Mesenchymal stem cell (in vitro differentiated cells and primary cell): ENCODE measurements at regions not wholly inside any gene's neighbourhood (a gene's known extent, or its start where the extent isn't known, plus 50 kb on each side); places are given as distances from the start of the nearest gene placed in this dataset.

Experiments
- DNase-seq: peaks from one replicate; pipeline ENCODE4 v3.0.0-alpha.2; 2013
- H2AFZ ChIP-seq: one replicate; pipeline ENCODE4 v1.6.1; 2013; ENCODE audit warnings: low read depth, mild to moderate bottlenecking, control low read depth, inconsistent platforms, low read length, moderate library complexity
- H2AK5ac ChIP-seq: 2 replicates; pipeline ENCODE4 v1.6.1; 2013; ENCODE audit warnings: low read length, moderate library complexity, mild to moderate bottlenecking, inconsistent platforms; ENCODE audit not compliant: severe bottlenecking
- H2BK120ac ChIP-seq: one replicate; pipeline ENCODE4 v1.6.1; 2013; ENCODE audit warnings: low read depth, mild to moderate bottlenecking, inconsistent platforms, low read length, moderate library complexity
- H2BK12ac ChIP-seq, 2 experiments: one replicate each; pipeline ENCODE4 v1.6.1; 2013; ENCODE audit warnings: inconsistent platforms in 2 of 2, low read length in 2 of 2, mild to moderate bottlenecking in 2 of 2, moderate library complexity in 2 of 2, control low read depth in 1 of 2
- H2BK15ac ChIP-seq: one replicate; pipeline ENCODE4 v1.6.1; 2013; ENCODE audit warnings: mild to moderate bottlenecking, low read depth, inconsistent platforms; ENCODE audit not compliant: poor library complexity, severe bottlenecking
- H2BK5ac ChIP-seq: 2 replicates; pipeline ENCODE4 v1.6.1; 2013; ENCODE audit warnings: low read depth, mild to moderate bottlenecking, low read length, control low read depth, inconsistent platforms; ENCODE audit not compliant: poor library complexity, severe bottlenecking
- H3K14ac ChIP-seq, 2 experiments: one replicate each; pipeline ENCODE4 v1.6.1; 2013; ENCODE audit warnings: inconsistent platforms in 2 of 2, low read length in 2 of 2, control low read depth in 1 of 2, mild to moderate bottlenecking in 1 of 2, moderate library complexity in 1 of 2
- H3K18ac ChIP-seq, 2 experiments: one replicate each; pipeline ENCODE4 v1.6.1; 2013; ENCODE audit warnings: inconsistent platforms in 2 of 2, low read length in 2 of 2, control low read depth in 1 of 2, low read depth in 1 of 2, mild to moderate bottlenecking in 1 of 2
- H3K23ac ChIP-seq, 2 experiments: one replicate each; pipeline ENCODE4 v1.6.1; 2013; ENCODE audit warnings: inconsistent platforms in 2 of 2, low read length in 2 of 2, mild to moderate bottlenecking in 2 of 2, moderate library complexity in 2 of 2, control low read depth in 1 of 2
- H3K27ac ChIP-seq: 2 replicates; pipeline ENCODE4 v1.5.1; 2013; ENCODE audit warnings: mild to moderate bottlenecking, moderate library complexity, low read length, control low read depth, inconsistent platforms; ENCODE audit not compliant: poor library complexity, severe bottlenecking
- H3K27me3 ChIP-seq, 2 experiments: 2 replicates each; pipeline versions ENCODE4 v1.6.1 to v1.7.0; 2013; ENCODE audit warnings: low read length in 2 of 2, mild to moderate bottlenecking in 2 of 2, moderate library complexity in 2 of 2, control low read depth in 1 of 2, inconsistent platforms in 1 of 2; ENCODE audit not compliant: control insufficient read depth in 1 of 2, insufficient read depth in 1 of 2
- H3K36me3 ChIP-seq, 2 experiments: 2 replicates each; pipeline versions ENCODE4 v1.6.1 to v1.7.0; 2013; ENCODE audit warnings: low read length in 2 of 2, control low read depth in 1 of 2, inconsistent platforms in 1 of 2, low read depth in 1 of 2, mild to moderate bottlenecking in 1 of 2; ENCODE audit not compliant: insufficient read depth in 2 of 2, control insufficient read depth in 1 of 2
- H3K4ac ChIP-seq, 2 experiments: one replicate each; pipeline ENCODE4 v1.6.1; 2013; ENCODE audit warnings: inconsistent platforms in 2 of 2, low read length in 2 of 2, mild to moderate bottlenecking in 2 of 2, moderate library complexity in 2 of 2, control low read depth in 1 of 2, low read depth in 1 of 2
- H3K4me1 ChIP-seq: 2 replicates; pipeline ENCODE4 v1.6.1; 2013; ENCODE audit warnings: low read depth, low read length, control low read depth; ENCODE audit not compliant: control insufficient read depth, insufficient read depth
- H3K4me2 ChIP-seq: 2 replicates; pipeline ENCODE4 v1.6.1; 2013; ENCODE audit warnings: low read length, mild to moderate bottlenecking, inconsistent platforms; ENCODE audit not compliant: poor library complexity, severe bottlenecking
- H3K4me3 ChIP-seq, 2 experiments: 2 replicates each; pipeline versions ENCODE4 v1.5.1 to v1.7.0; 2013; ENCODE audit warnings: low read length in 2 of 2, mild to moderate bottlenecking in 2 of 2, control low read depth in 1 of 2, low read depth in 1 of 2; ENCODE audit not compliant: insufficient read depth in 1 of 2
- H3K79me1 ChIP-seq: replicated peaks from 2 replicates; pipeline ENCODE4 v1.6.1; 2013; ENCODE audit warnings: mild to moderate bottlenecking, control low read depth, low read length, inconsistent platforms; ENCODE audit not compliant: poor library complexity, severe bottlenecking
- H3K9ac ChIP-seq: 2 replicates; pipeline ENCODE4 v1.7.0; 2013; ENCODE audit warnings: mild to moderate bottlenecking, low read length, moderate library complexity
- H3K9me3 ChIP-seq: 2 replicates; pipeline ENCODE4 v1.7.0; 2013; ENCODE audit warnings: mild to moderate bottlenecking, low read length; ENCODE audit not compliant: control insufficient read depth
- H4K8ac ChIP-seq: one replicate; pipeline ENCODE4 v1.6.1; 2013; ENCODE audit warnings: inconsistent platforms, mild to moderate bottlenecking, low read length, moderate library complexity
- H4K91ac ChIP-seq: one replicate; pipeline ENCODE4 v1.6.1; 2013; ENCODE audit warnings: mild to moderate bottlenecking, low read length, inconsistent platforms
- WGBS: methylation state at CpG from one replicate; pipeline ENCODE4 v1.1.7; 2013; ENCODE audit warnings: mixed read lengths; 5-methylcytosine and 5-hydroxymethylcytosine counted together

- no peak overlapping the region for H2BK5ac ChIP-seq
- no peak overlapping the region for H2AK5ac ChIP-seq
- no peak overlapping the region for H3K14ac ChIP-seq
- no peak overlapping the region for H2BK120ac ChIP-seq
- peak overlapping the region; percentile 47 for H3K4me2 ChIP-seq
- peaks cover 2% of the 10 kb centered on the region for H3K4me1 ChIP-seq
- no peaks in the 10 kb centered on the region for H3K9me3 ChIP-seq
- 51% methylated on average over 5 of the region's 8 CpGs for WGBS
- DNase-seq, result peak; percentile 52
- peak overlapping the region; percentile 64 for H4K8ac ChIP-seq
- no peak overlapping the region for H3K9ac ChIP-seq
- no peak overlapping the region for H3K27ac ChIP-seq
- H4K91ac ChIP-seq, result peak overlapping the region; percentile 50
- no peak overlapping the region for H2BK12ac ChIP-seq
- no peak overlapping the region for H3K4me3 ChIP-seq
- no peak overlapping the region for H3K18ac ChIP-seq
- no peak overlapping the region for H3K4ac ChIP-seq
- no peaks in the 10 kb centered on the region for H3K27me3 ChIP-seq
- H3K36me3 ChIP-seq, result no peaks in the 10 kb centered on the region
- H2AFZ ChIP-seq, result no peak overlapping the region
- H3K79me1 ChIP-seq, result no peaks in the 10 kb centered on the region
- H3K23ac ChIP-seq, result no peak overlapping the region
- H2BK15ac ChIP-seq, result no peak overlapping the region
Observed at GRCh38 chr2:213229814-213230213, 54.5 kb upstream of the SPAG16 start.

- H4K91ac ChIP-seq, result no peak overlapping the region
- no peaks in the 10 kb centered on the region for H3K36me3 ChIP-seq
- H3K27ac ChIP-seq, result no peak overlapping the region
- H2BK120ac ChIP-seq, result no peak overlapping the region
- no peak overlapping the region for H3K4ac ChIP-seq
- H2AK5ac ChIP-seq, result no peak overlapping the region
- no peak overlapping the region for H3K18ac ChIP-seq
- H3K4me2 ChIP-seq, result no peak overlapping the region
- H3K9ac ChIP-seq, result no peak overlapping the region
- no peak overlapping the region for H2AFZ ChIP-seq
- H3K79me1 ChIP-seq, result no peaks in the 10 kb centered on the region
- H2BK15ac ChIP-seq, result no peak overlapping the region
- no peak overlapping the region for H2BK5ac ChIP-seq
- no peak overlapping the region for H2BK12ac ChIP-seq
- no peak overlapping the region for H3K4me3 ChIP-seq
- no peak overlapping the region for H3K14ac ChIP-seq
- no peaks in the 10 kb centered on the region for H3K9me3 ChIP-seq
- 100% methylated on average over 1 of the region's 1 CpG for WGBS
- no peak overlapping the region for H3K23ac ChIP-seq
- no peak overlapping the region for H4K8ac ChIP-seq
- H3K4me1 ChIP-seq, result peaks cover 2% of the 10 kb centered on the region
- H3K27me3 ChIP-seq, result no peaks in the 10 kb centered on the region
- no peak for DNase-seq
Observed at GRCh38 chr2:213231966-213232365, 52.3 kb upstream of the SPAG16 start.

- H2BK12ac ChIP-seq, result peak overlapping the region in 1 of 2 experiments; percentile 56
Observed at GRCh38 chr2:213232649-213233437, 51.4 kb upstream of the SPAG16 start.

GRCh38 chr2:213233438-213234330 is 50.6 kb upstream of the SPAG16 start:
- no peak overlapping the region for H2BK5ac ChIP-seq
- no peaks in the 10 kb centered on the region for H3K9me3 ChIP-seq
- H2AFZ ChIP-seq, result no peak overlapping the region
- H3K79me1 ChIP-seq, result no peaks in the 10 kb centered on the region
- no peak overlapping the region for H2BK15ac ChIP-seq
- peak overlapping the region; percentile 12 for H3K4me2 ChIP-seq
- no peaks in the 10 kb centered on the region for H3K36me3 ChIP-seq
- no peak overlapping the region for H2BK120ac ChIP-seq
- H3K18ac ChIP-seq, result no peak overlapping the region
- peaks cover 2% of the 10 kb centered on the region for H3K4me1 ChIP-seq
- H4K91ac ChIP-seq, result no peak overlapping the region
- no peak overlapping the region for H2AK5ac ChIP-seq
- DNase-seq, result no peak
- no CpG with 5 or more reads among the region's 2 CpGs for WGBS
- H3K4me3 ChIP-seq, result peak overlapping the region in 1 of 2 experiments; percentile 12
- no peak overlapping the region for H3K4ac ChIP-seq
- no peak overlapping the region for H3K14ac ChIP-seq
- H2BK12ac ChIP-seq, result no peak overlapping the region
- H4K8ac ChIP-seq, result no peak overlapping the region
- peak overlapping the region; percentile 21 for H3K9ac ChIP-seq
- no peak overlapping the region for H3K23ac ChIP-seq
- no peaks in the 10 kb centered on the region for H3K27me3 ChIP-seq
- H3K27ac ChIP-seq, result peak overlapping the region; percentile 70

More at GRCh38 chr2:213232649-213233437, 51.4 kb upstream of the SPAG16 start:
- no peak overlapping the region for H4K8ac ChIP-seq
- no peak overlapping the region for H2AK5ac ChIP-seq
- no peaks in the 10 kb centered on the region for H3K27me3 ChIP-seq
- H3K36me3 ChIP-seq, result no peaks in the 10 kb centered on the region
- H2AFZ ChIP-seq, result peak overlapping the region; percentile 39
- H3K4me3 ChIP-seq, result peak overlapping the region in 1 of 2 experiments; percentile 12
- peak overlapping the region; percentile 70 for H3K27ac ChIP-seq
- H3K4me1 ChIP-seq, result peaks cover 2% of the 10 kb centered on the region
- no peak overlapping the region for H3K14ac ChIP-seq
- whole genome bisulfite sequencing, result 20% methylated on average over 6 of the region's 8 CpGs
- peak overlapping the region; percentile 21 for H3K9ac ChIP-seq
- no peak overlapping the region for H4K91ac ChIP-seq
- H3K4ac ChIP-seq, result no peak overlapping the region
- no peak overlapping the region for H3K18ac ChIP-seq
- H2BK15ac ChIP-seq, result peak overlapping the region; percentile 23
- no peak overlapping the region for H3K23ac ChIP-seq
- H2BK120ac ChIP-seq, result no peak overlapping the region
- no peaks in the 10 kb centered on the region for H3K79me1 ChIP-seq
- H3K9me3 ChIP-seq, result no peaks in the 10 kb centered on the region
- H2BK5ac ChIP-seq, result no peak overlapping the region
- H3K4me2 ChIP-seq, result peak overlapping the region; percentile 12
- peak; percentile 24 for DNase-seq
